Psoas muscle (tissue), 7 donors: ENCODE measurements at regions not wholly inside any gene's neighbourhood (a gene's known extent, or its start where the extent isn't known, plus 50 kb on each side); places are given as distances from the start of the nearest gene placed in this dataset.

Experiments
- ATAC-seq, 4 donors: fragments of 200-7000 bp; cut with Tn5 transposase; one replicate each; pipeline ENCODE4 v1.9.1; 2020; ENCODE audit warnings: moderate library complexity in 3 of 4, mild to moderate bottlenecking in 2 of 4
- DNase-seq, 2 donors: peaks; one replicate each; pipeline ENCODE4 v3.0.0-alpha.2; 2020
- H3K27ac ChIP-seq: fragments of 200-600 bp; one replicate; pipeline ENCODE4 v1.8.0; 2022
- H3K27me3 ChIP-seq, 3 donors: fragments of 200-600 bp in 1 of 3; one replicate each; pipeline versions ENCODE4 v1.6.1 to v1.8.0; 2013 to 2022; ENCODE audit warnings: low read length in 2 of 3, mild to moderate bottlenecking in 2 of 3, moderate library complexity in 1 of 3; ENCODE audit not compliant: insufficient read depth in 3 of 3
- H3K36me3 ChIP-seq, 2 donors: fragments of 200-600 bp in 1 of 2; one replicate each; pipeline versions ENCODE4 v1.6.1 to v1.8.0; 2013 to 2022; ENCODE audit warnings: low read depth in 1 of 2, mild to moderate bottlenecking in 1 of 2, moderate library complexity in 1 of 2; ENCODE audit not compliant: insufficient read depth in 1 of 2
- H3K4me1 ChIP-seq: fragments of 200-600 bp; one replicate; pipeline ENCODE4 v1.8.0; 2022
- H3K4me3 ChIP-seq: fragments of 200-600 bp; one replicate; pipeline ENCODE4 v1.8.0; 2022; ENCODE audit warnings: mild to moderate bottlenecking
- H3K9me3 ChIP-seq: fragments of 200-600 bp; one replicate; pipeline ENCODE4 v1.8.0; 2022
- WGBS, 3 donors: extraction: QIAGEN DNeasy Blood & Tissue Kit; methylation state at CpG; one replicate each; pipeline versions ENCODE4 v1.1.6 to v1.1.7; 2013; 5-methylcytosine and 5-hydroxymethylcytosine counted together
- intact Hi-C, 2 donors: fragments of 100-400 bp; cut with DNase I; formaldehyde crosslinking; loops; one replicate each; pipeline versions ENCODE4 v1.11.0 to v1.14.2; 2022
- TF ChIP-seq, protein P1 (sequence below): fragments of 200-600 bp; IDR thresholded peaks from one replicate; pipeline ENCODE4 v1.8.0; 2022; ENCODE audit warnings: antibody characterized with exemption
- donor health status: healthy with polysubstance abuse.
- donor health status: DM: no; HTN: no; CAD: no; lungs with moderate emphysema.
- donor health status: Bipolar disorder and iron deficiency.
- donor health status: healthy.
- donor health status: DM: yes; HTN: yes; CAD: no.
- donor health status: DM: no; HTN: no; CAD: no.
- donor health status: DM: yes; HTN: yes; CAD: no.

DNA sequence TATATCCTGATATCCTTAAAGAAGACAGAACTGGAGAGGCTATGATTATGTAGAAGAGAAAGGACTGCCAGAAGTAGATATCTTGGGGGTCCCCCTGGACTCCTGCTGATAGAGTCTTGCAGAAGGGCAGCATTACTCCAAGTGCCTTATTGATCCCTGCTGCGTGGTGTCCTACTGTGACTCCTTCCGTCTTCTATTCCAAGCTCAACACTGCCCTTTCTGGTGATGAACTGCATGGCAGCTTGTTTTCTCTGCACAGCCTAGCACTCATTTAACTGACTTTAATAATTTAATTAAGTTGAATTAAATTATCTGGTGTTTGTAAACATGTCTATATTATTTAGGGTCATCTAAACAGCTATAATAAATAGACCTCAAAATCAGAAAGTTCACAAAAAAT lies 194.1 kb upstream of the DSEL start:
- WGBS, 3 donors = 58 to 77% (median 75%) methylated on average over 2 of the region's 2 CpGs
- intact Hi-C loops = no loop called here
- DNase-seq = no peak

DNA sequence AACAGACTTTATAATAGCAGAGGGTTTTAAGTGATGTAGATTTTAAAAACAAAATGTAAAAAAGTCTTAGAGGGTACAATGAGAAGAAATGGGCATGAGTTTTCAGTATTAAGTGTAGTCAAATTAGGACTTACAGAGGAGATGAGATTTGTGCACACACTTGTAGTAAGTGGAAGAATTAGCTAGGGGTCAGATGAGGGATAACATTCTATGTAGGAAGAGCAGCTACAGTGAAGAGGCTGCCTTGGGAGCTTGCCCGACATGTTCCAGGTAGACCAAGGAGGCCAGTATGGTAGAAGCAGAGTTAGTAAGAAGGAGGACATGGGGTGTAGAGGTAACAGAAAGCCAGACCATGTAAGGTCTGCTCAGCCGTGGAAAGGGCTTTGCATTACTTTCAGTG lies 189.2 kb upstream of the DSEL start:
- no peak overlapping the region for H3K4me3 ChIP-seq
- ATAC-seq = no peak
- no peaks in the 10 kb centered on the region for H3K27me3 ChIP-seq
- WGBS, 3 donors = 75 to 86% (median 78%) methylated on average over 2 of the region's 2 CpGs
- H3K4me1 ChIP-seq = no peaks in the 10 kb centered on the region
- intact Hi-C loops = no loop called here
- H3K36me3 ChIP-seq = no peaks in the 10 kb centered on the region
- H3K27ac ChIP-seq = no peak overlapping the region
- DNase-seq = no peak
- TF ChIP-seq, protein P1, sequence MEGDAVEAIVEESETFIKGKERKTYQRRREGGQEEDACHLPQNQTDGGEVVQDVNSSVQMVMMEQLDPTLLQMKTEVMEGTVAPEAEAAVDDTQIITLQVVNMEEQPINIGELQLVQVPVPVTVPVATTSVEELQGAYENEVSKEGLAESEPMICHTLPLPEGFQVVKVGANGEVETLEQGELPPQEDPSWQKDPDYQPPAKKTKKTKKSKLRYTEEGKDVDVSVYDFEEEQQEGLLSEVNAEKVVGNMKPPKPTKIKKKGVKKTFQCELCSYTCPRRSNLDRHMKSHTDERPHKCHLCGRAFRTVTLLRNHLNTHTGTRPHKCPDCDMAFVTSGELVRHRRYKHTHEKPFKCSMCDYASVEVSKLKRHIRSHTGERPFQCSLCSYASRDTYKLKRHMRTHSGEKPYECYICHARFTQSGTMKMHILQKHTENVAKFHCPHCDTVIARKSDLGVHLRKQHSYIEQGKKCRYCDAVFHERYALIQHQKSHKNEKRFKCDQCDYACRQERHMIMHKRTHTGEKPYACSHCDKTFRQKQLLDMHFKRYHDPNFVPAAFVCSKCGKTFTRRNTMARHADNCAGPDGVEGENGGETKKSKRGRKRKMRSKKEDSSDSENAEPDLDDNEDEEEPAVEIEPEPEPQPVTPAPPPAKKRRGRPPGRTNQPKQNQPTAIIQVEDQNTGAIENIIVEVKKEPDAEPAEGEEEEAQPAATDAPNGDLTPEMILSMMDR = no peak
- no peaks in the 10 kb centered on the region for H3K9me3 ChIP-seq

More for the DNA sequence above, 194.1 kb upstream of the DSEL start:
- no peak overlapping the region for H3K4me3 ChIP-seq
- TF ChIP-seq, protein P1 = no peak
- no peaks in the 10 kb centered on the region for H3K9me3 ChIP-seq
- H3K4me1 ChIP-seq = no peaks in the 10 kb centered on the region
- H3K27ac ChIP-seq = no peak overlapping the region
- no peaks in the 10 kb centered on the region for H3K27me3 ChIP-seq
- ATAC-seq = no peak
- H3K36me3 ChIP-seq = no peaks in the 10 kb centered on the region

DNA sequence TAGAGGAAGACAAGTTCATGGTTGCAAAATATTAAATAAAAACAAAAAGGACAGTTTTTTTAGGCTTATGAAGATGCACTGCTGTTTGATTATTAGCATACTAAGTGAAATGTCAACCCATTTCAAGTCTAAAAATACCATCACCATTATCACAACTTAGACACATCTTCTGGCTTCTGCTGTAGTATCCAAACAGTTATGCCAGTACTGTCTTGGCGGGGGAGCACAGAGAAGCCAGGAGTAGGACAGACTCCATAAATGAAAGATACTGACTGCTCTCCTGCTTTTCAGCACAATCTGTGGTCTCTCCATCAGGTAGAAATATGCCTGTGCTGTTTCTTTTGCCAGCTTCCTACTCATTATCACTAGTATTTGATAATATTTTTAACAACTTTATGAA lies 179.2 kb upstream of the DSEL start:
- Histone ChIP-seq H3K9me3 (no peaks in the 10 kb centered on the region), H3K4me3 (no peak overlapping the region), H3K27me3 (no peaks in the 10 kb centered on the region), H3K36me3 (no peaks in the 10 kb centered on the region), H3K27ac (no peak overlapping the region), H3K4me1 (no peaks in the 10 kb centered on the region)
- TF ChIP-seq, protein P1 = no peak
- intact Hi-C loops = no loop called here
- 65 to 88% (median 82%) methylated on average over 1 of the region's 1 CpG for WGBS, 3 donors
- no peak for ATAC-seq
- no peak for DNase-seq

DNA sequence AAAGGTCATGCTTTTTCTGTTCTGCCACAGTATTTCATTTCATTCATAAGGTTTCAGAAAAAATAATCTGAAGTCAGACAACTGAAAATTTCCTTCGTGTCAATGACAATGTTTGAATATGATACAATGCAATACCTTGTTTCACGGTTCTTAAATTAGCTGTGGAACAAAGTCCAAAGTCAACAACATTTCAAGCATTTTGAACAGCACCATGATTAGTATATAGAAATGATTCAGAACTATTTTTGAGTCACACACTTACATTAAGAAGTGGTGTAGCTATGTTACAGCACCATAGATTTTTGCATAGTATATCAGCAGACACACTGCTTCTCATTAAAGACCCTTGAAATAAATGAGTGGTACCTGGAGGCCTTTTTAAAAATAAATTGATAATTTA lies 178.3 kb upstream of the DSEL start:
- WGBS, 3 donors = 33 to 38% (median 38%) methylated on average over 2 of the region's 2 CpGs
- Histone ChIP-seq H3K36me3 (no peaks in the 10 kb centered on the region), H3K4me1 (no peaks in the 10 kb centered on the region), H3K27ac (no peak overlapping the region), H3K27me3 (no peaks in the 10 kb centered on the region), H3K4me3 (no peak overlapping the region), H3K9me3 (peaks cover 2% of the 10 kb centered on the region)
- ATAC-seq = no peak
- TF ChIP-seq, protein P1 = no peak
- intact Hi-C loops = no loop called here
- DNase-seq = no peak

DNA sequence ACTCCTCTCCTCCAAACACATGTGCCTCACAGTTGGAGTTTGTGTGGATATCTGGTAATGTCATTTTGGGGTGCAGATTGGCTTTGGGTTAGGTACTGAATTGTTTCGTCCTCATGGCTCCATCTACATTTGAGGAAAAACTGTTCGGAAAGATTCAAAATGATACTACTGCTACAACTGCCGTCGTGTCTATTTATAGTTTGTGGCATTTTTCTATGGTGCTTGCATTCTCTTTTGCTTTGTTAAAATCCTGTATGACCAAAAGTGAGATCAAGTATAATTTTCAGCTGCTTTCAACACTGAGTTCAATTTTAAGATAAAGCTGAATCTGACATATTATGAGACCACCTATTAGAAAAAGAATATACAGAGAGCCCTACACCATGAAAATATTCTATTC lies 176.3 kb upstream of the DSEL start:
- TF ChIP-seq, protein P1 = no peak
- no peak overlapping the region for H3K4me3 ChIP-seq
- WGBS, 3 donors = 35 to 55% (median 39%) methylated on average over 4 of the region's 4 CpGs
- DNase-seq (no peak), ATAC-seq (no peak)
- peaks cover 3% of the 10 kb centered on the region for H3K9me3 ChIP-seq
- H3K4me1 ChIP-seq = no peaks in the 10 kb centered on the region
- no peaks in the 10 kb centered on the region for H3K36me3 ChIP-seq
- H3K27me3 ChIP-seq = no peaks in the 10 kb centered on the region
- intact Hi-C loops = no loop called here
- no peak overlapping the region for H3K27ac ChIP-seq
